Uterus (tissue), 3 donors: ENCODE measurements at regions not wholly inside any gene's neighbourhood (a gene's known extent, or its start where the extent isn't known, plus 50 kb on each side); places are given as distances from the start of the nearest gene placed in this dataset.

Experiments
- DNase-seq, 2 donors: peaks; one replicate each; pipeline ENCODE4 v3.0.0-alpha.2; 2019 to 2020
- H3K27ac ChIP-seq, 2 donors: fragments of 200-600 bp; sonication (generic); 1 replicate in 1 of 2; 2 replicates in 1 of 2; pipeline ENCODE4 v1.5.1; 2016 to 2018
- H3K27me3 ChIP-seq, 2 donors: fragments of 200-600 bp; sonication (generic); one replicate each; pipeline ENCODE4 v1.5.1; 2018 to 2019; ENCODE audit warnings: control low read depth in 1 of 2
- H3K36me3 ChIP-seq, 2 donors: fragments of 200-600 bp; sonication (generic); one replicate each; pipeline ENCODE4 v1.5.1; 2019; ENCODE audit warnings: control low read depth in 1 of 2
- H3K4me1 ChIP-seq, 2 donors: fragments of 200-600 bp; sonication (generic); one replicate each; pipeline ENCODE4 v1.5.1; 2018 to 2019; ENCODE audit warnings: control low read depth in 1 of 2
- H3K4me3 ChIP-seq, 2 donors: fragments of 200-600 bp; sonication (generic); 1 replicate in 1 of 2; 2 replicates in 1 of 2; pipeline ENCODE4 v1.5.1; 2018 to 2019; ENCODE audit warnings: mild to moderate bottlenecking in 1 of 2
- H3K9me3 ChIP-seq, 2 donors: fragments of 200-600 bp; sonication (generic); one replicate each; pipeline ENCODE4 v1.5.1; 2019; ENCODE audit warnings: control low read depth in 1 of 2
- CTCF ChIP-seq, 4 experiments: fragments of 200-600 bp in 2 of 4; fragments of 450-650 bp in 2 of 4; sonication (generic) in 2 of 4; IDR thresholded peaks; one replicate each; pipeline ENCODE4 v1.5.1; 2016 to 2019; ENCODE audit warnings: antibody characterized with exemption in 4 of 4, mild to moderate bottlenecking in 2 of 4, moderate library complexity in 1 of 4
- POLR2A ChIP-seq, 2 donors: fragments of 450-650 bp; IDR thresholded peaks; one replicate each; pipeline ENCODE4 v1.6.1; 2016; ENCODE audit warnings: antibody characterized with exemption in 2 of 2, mild to moderate bottlenecking in 1 of 2, moderate library complexity in 1 of 2
- intact Hi-C: fragments of 100-400 bp; cut with DNase I; formaldehyde crosslinking; loops from one replicate; pipeline ENCODE4 v1.15.1; 2023; ENCODE audit warnings: low total_unique reads
- donor health status: DM: yes; HTN: yes; CAD: no.

GRCh38 chr11:70026726-70027125 lies 51.4 kb upstream of the ANO1 start:
- no peak overlapping the region for H3K27ac ChIP-seq
- TF ChIP-seq POLR2A (IDR thresholded peaks at IDR 0.05) (no peak), CTCF (IDR thresholded peaks at IDR 0.05) (no peak)
- H3K9me3 ChIP-seq, result no peaks in the 10 kb centered on the region
- intact Hi-C loops, result no loop called here
- H3K4me1 ChIP-seq, result no peaks in the 10 kb centered on the region
- no peaks in the 10 kb centered on the region for H3K36me3 ChIP-seq
- no peak overlapping the region for H3K4me3 ChIP-seq
- no peak for DNase-seq
- H3K27me3 ChIP-seq, result no peaks in the 10 kb centered on the region

- Histone ChIP-seq H3K27me3 (no peaks in the 10 kb centered on the region), H3K36me3 (no peaks in the 10 kb centered on the region), H3K4me1 (no peaks in the 10 kb centered on the region), H3K9me3 (no peaks in the 10 kb centered on the region), H3K4me3 (no peak overlapping the region), H3K27ac (no peak overlapping the region)
- DNase-seq, result no peak
- TF ChIP-seq POLR2A (IDR thresholded peaks at IDR 0.05), result no peak
- TF ChIP-seq CTCF (IDR thresholded peaks at IDR 0.05), result no peak
- intact Hi-C loops, result no loop called here
These were observed 50.7 kb upstream of the ANO1 start for GRCh38 chr11:70027451-70027850.

GRCh38 chr11:70028147-70028855 lies 49.8 kb upstream of the ANO1 start:
- no peaks in the 10 kb centered on the region for H3K36me3 ChIP-seq
- TF ChIP-seq CTCF (IDR thresholded peaks at IDR 0.05) (no peak), POLR2A (IDR thresholded peaks at IDR 0.05) (no peak)
- H3K4me3 ChIP-seq, result no peak overlapping the region
- H3K27me3 ChIP-seq, result no peaks in the 10 kb centered on the region
- intact Hi-C loops, result no loop called here
- no peak overlapping the region for H3K27ac ChIP-seq
- H3K4me1 ChIP-seq, result no peaks in the 10 kb centered on the region
- H3K9me3 ChIP-seq, result no peaks in the 10 kb centered on the region
- DNase-seq, result no peak
